GM12875 (cell line): ENCODE measurements at regions not wholly inside any gene's neighbourhood (a gene's known extent, or its start where the extent isn't known, plus 50 kb on each side); places are given as distances from the start of the nearest gene placed in this dataset.

Source experiments
- H3K4me3 ChIP-seq: one replicate; pipeline ENCODE4 v1.5.1; 2011; ENCODE audit warnings: low read depth, low read length, control low read depth
- TF ChIP-seq, protein P1 (sequence below): IDR thresholded peaks from 2 replicates; pipeline ENCODE4 v1.5.1; 2011; ENCODE audit warnings: low read depth, mild to moderate bottlenecking, control low read depth, inconsistent platforms, low read length, moderate library complexity, borderline replicate concordance; ENCODE audit not compliant: insufficient read depth

DNA sequence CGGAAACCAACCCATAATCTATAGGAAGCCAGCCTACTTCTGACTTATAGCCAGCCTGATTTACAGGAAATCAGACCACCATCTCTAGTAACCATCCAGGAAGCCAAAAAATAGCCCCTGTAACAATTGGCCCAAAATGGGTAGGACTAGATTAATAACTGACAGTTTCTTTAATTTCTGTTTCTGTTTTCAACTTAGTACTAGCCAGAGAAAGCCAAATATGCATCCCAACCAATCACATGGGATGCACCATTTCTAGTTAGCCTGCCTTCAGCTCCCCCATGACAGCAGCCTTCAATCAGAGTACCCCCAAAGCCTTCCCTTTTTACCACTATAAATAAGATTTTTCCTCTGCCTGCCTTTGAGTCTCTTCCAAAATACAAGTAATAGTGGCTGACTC is 239.1 kb upstream of the GADL1 start:
- H3K4me3 ChIP-seq: no peak overlapping the region
- TF ChIP-seq, protein P1, sequence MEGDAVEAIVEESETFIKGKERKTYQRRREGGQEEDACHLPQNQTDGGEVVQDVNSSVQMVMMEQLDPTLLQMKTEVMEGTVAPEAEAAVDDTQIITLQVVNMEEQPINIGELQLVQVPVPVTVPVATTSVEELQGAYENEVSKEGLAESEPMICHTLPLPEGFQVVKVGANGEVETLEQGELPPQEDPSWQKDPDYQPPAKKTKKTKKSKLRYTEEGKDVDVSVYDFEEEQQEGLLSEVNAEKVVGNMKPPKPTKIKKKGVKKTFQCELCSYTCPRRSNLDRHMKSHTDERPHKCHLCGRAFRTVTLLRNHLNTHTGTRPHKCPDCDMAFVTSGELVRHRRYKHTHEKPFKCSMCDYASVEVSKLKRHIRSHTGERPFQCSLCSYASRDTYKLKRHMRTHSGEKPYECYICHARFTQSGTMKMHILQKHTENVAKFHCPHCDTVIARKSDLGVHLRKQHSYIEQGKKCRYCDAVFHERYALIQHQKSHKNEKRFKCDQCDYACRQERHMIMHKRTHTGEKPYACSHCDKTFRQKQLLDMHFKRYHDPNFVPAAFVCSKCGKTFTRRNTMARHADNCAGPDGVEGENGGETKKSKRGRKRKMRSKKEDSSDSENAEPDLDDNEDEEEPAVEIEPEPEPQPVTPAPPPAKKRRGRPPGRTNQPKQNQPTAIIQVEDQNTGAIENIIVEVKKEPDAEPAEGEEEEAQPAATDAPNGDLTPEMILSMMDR: no peak

DNA sequence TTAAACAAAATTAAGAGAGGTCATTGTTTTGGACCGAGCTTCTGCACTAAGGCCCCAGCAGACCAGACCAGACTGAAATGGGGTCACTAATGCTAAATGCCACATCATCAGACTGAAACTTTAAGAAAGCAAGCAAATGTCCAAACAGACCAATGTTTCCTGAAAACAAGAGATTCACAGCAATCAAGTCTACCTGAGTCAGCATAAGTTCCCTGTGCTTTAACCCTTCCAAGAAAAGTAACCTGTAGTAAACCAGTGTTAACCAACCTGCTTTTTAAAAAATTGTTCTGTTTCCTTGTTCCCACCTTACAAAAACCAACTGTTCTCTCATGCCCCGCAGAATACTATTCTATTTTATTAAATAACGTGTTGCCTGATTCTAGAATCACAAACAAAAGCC is 241.1 kb upstream of the GADL1 start:
- no peak overlapping the region for H3K4me3 ChIP-seq
- TF ChIP-seq, protein P1: no peak

DNA sequence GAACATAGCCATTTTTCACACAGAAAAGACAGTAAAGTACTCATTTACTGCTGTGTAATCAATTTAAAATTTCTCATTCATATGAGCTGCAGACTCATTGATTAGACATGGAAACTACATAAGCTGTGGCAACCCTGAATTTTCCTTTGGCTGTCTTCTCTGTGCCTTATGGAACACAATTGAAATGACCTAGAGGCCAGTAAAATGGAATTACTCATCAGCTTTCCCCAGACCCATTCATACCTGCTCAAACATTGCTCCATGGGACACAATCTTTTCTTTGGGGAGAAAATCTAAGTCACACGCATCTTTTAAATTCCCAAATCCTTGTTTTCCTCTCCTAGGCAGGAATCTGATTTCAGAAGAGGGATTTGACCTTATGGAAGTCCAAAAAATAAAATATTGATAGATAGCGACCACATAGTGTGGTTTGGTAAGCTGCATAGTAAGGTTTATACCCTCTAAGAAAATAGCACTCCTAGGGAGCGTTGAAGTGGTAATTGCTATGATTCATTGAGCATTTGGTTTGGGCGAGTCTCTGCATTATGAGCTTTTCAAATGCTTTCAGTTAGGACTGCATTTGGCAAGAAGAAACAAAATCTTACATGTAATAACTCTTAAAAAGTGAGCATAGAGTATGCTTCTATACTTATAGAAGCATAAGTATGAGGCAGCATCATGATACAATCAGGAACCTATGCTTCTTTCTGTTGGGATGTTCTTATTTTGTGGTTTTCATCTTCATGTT is 243.4 kb upstream of the GADL1 start:
- H3K4me3 ChIP-seq: no peak overlapping the region
- TF ChIP-seq, protein P1: no peak

DNA sequence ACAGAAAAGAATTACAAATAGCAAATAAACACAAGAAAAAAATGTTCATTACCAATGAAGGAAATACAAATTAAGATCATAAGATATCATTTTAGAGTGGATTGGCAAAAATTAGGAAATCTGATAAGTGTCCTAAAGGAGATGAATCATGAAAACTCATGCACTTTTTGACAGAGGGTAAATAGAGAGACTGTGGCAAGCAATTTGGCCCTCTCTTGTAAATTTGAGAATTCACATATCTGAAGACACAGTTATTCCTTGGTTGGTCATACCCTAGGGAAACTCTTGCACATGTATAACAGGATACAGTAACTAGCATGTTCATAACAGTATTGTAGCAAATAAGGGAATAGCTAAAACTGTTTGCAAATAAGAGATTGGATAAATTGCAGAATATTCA is 246.0 kb upstream of the GADL1 start:
- no peak overlapping the region for H3K4me3 ChIP-seq

DNA sequence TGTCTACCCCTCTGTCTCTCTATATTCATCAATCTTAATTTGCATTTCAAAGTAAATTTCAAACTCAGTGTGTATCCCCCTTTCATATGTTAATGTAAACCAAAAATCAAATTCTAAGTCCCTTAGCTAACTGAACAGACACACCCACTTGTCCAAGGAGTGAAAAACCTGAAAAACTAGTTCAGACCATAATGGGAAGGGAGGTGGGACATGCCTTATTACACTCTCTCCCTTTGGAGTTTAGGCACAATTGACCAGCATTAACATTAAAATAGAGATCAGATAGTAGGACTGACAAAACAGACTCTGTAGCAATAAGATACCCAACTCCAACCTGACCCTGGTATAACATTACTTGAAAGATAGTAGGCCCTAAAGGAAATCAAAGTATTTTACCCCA is 247.7 kb upstream of the GADL1 start:
- H3K4me3 ChIP-seq: no peak overlapping the region
- TF ChIP-seq, protein P1: no peak

More for the DNA sequence above, 246.0 kb upstream of the GADL1 start:
- TF ChIP-seq, protein P1: no peak

DNA sequence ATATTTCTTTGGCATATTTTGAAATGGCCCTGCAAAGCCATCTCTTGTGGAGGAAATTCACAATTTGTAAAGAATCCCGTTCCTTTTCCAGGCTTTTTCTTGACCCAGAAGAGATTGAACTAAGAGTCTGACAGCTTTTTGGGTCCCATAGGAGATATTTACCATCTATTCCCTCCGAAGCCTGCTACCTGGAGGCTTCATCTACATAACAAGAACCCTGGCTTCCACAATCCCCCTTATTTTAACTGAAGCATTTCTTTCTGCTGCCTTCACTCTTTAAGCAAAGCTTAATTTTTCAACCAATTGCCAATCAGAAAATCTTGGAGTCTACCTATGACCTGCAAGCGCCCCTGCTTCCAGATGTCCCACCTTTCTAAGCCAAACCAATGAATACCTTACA is 248.1 kb upstream of the GADL1 start:
- TF ChIP-seq, protein P1: no peak
- no peak overlapping the region for H3K4me3 ChIP-seq

DNA sequence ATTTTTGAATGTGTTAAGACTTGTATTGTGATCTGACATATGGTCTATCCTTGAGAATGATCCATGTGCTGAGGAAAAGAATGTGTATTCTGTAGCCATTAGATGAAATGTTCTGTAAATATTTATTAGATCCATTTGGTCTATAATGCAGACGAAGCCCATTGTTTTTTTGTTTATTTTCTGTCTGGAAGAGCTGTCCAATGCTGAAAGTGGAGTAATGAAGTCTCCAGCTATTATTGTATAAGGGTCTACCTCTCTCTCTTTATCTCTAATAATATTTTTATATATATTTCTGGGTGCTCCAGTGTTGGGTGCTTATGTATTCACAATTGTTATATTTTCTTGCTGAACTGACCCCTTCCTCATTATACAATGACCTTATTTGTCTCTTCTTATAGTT is 250.6 kb upstream of the GADL1 start:
- TF ChIP-seq, protein P1: no peak
- H3K4me3 ChIP-seq: no peak overlapping the region
